ENCODE measurements at regions not wholly inside any gene's neighbourhood (a gene's known extent, or its start where the extent isn't known, plus 50 kb on each side); places are given as distances from the start of the nearest gene placed in this dataset.
"Not testable (repeated sequence)": the region's sequence is repeated elsewhere in the genome, so short reads cannot be mapped to it uniquely, and the experiment has no call there.

- in situ Hi-C loops (cut with HindIII; ENCODE audit: low pct_ligation_motif_present, low sequenced_read_pairs), result no loop called here
- no peak for DNase-seq
- no peak overlapping the region for H3K4me3 ChIP-seq (ENCODE audit: low read depth, low read length)
- H3K36me3 ChIP-seq (replicated peaks), result no peaks in the 10 kb centered on the region
- no peaks in the 10 kb centered on the region for H3K27me3 ChIP-seq (replicated peaks)
- no peak for TF ChIP-seq CTCF (IDR thresholded peaks at IDR 0.05; ENCODE audit: low read depth, low read length, missing control alignments)
- H3K27ac ChIP-seq, result no peak overlapping the region
Measured at GRCh38 chr18:57953883-57954282, 90.1 kb upstream of the NEDD4L start.

- no peak for TF ChIP-seq CTCF (IDR thresholded peaks at IDR 0.05; ENCODE audit: low read depth, low read length, missing control alignments)
- DNase-seq, result no peak
- H3K27ac ChIP-seq, result no peak overlapping the region
- no peaks in the 10 kb centered on the region for H3K36me3 ChIP-seq (replicated peaks)
- in situ Hi-C loops (cut with HindIII; ENCODE audit: low pct_ligation_motif_present, low sequenced_read_pairs), result no loop called here
- no peak overlapping the region for H3K4me3 ChIP-seq (ENCODE audit: low read depth, low read length)
- no peaks in the 10 kb centered on the region for H3K27me3 ChIP-seq (replicated peaks)
Measured at GRCh38 chr18:57951999-57952774, 91.8 kb upstream of the NEDD4L start.

GRCh38 chr18:57951117-57951796 is 92.8 kb upstream of the NEDD4L start:
- Histone ChIP-seq H3K4me3 (ENCODE audit: low read depth, low read length) (no peak overlapping the region), H3K36me3 (replicated peaks) (no peaks in the 10 kb centered on the region), H3K27me3 (replicated peaks) (no peaks in the 10 kb centered on the region), H3K27ac (no peak overlapping the region)
- in situ Hi-C loops (cut with HindIII; ENCODE audit: low pct_ligation_motif_present, low sequenced_read_pairs), result no loop called here
- DNase-seq, result no peak
- no peak for TF ChIP-seq CTCF (IDR thresholded peaks at IDR 0.05; ENCODE audit: low read depth, low read length, missing control alignments)

GRCh38 chr18:57950542-57950941 is 93.5 kb upstream of the NEDD4L start:
- no peak for TF ChIP-seq CTCF (IDR thresholded peaks at IDR 0.05; ENCODE audit: low read depth, low read length, missing control alignments)
- Histone ChIP-seq H3K27me3 (replicated peaks) (no peaks in the 10 kb centered on the region), H3K27ac (no peak overlapping the region), H3K36me3 (replicated peaks) (no peaks in the 10 kb centered on the region), H3K4me3 (ENCODE audit: low read depth, low read length) (no peak overlapping the region)
- in situ Hi-C loops (cut with HindIII; ENCODE audit: low pct_ligation_motif_present, low sequenced_read_pairs), result no loop called here
- DNase-seq, result no peak

GRCh38 chr18:57949335-57949734 is 94.7 kb upstream of the NEDD4L start:
- DNase-seq; H3K36me3 ChIP-seq (replicated peaks); H3K4me3 ChIP-seq (ENCODE audit: low read depth, low read length); in situ Hi-C loops (cut with HindIII; ENCODE audit: low pct_ligation_motif_present, low sequenced_read_pairs); H3K27ac ChIP-seq; H3K27me3 ChIP-seq (replicated peaks): not testable (repeated sequence)

GRCh38 chr18:57947117-57947516 is 96.9 kb upstream of the NEDD4L start:
- Histone ChIP-seq H3K27ac (no peak overlapping the region), H3K4me3 (ENCODE audit: low read depth, low read length) (no peak overlapping the region), H3K36me3 (replicated peaks) (no peaks in the 10 kb centered on the region), H3K27me3 (replicated peaks) (no peaks in the 10 kb centered on the region)
- no peak for TF ChIP-seq CTCF (IDR thresholded peaks at IDR 0.05; ENCODE audit: low read depth, low read length, missing control alignments)
- in situ Hi-C loops (cut with HindIII; ENCODE audit: low pct_ligation_motif_present, low sequenced_read_pairs), result no loop called here
- no peak for DNase-seq
